ENCODE measurements at regions not wholly inside any gene's neighbourhood (a gene's known extent, or its start where the extent isn't known, plus 50 kb on each side); places are given as distances from the start of the nearest gene placed in this dataset.
"Not testable (repeated sequence)": the region's sequence is repeated elsewhere in the genome, so short reads cannot be mapped to it uniquely, and the experiment has no call there.

- Histone ChIP-seq H3K36me3 (no peaks in the 10 kb centered on the region), H3K4me1 (ENCODE audit: control insufficient read depth in 1 of 2, insufficient read depth in 1 of 2, low read depth in 1 of 2, low read length in 1 of 2) (no peaks in the 10 kb centered on the region), H3K9me3 (no peaks in the 10 kb centered on the region), H3K27ac (no peak overlapping the region), H3K27me3 (no peaks in the 10 kb centered on the region), H3K4me3 (ENCODE audit: low read depth in 1 of 2, low read length in 1 of 2) (no peak overlapping the region)
- TF ChIP-seq CTCF (IDR thresholded peaks at IDR 0.05): no peak
Observed at GRCh38 chr10:20494474-20494873, 402.6 kb downstream of the NEBL start.

GRCh38 chr10:20492447-20492846, 404.7 kb downstream of the NEBL start:
- no peaks in the 10 kb centered on the region for H3K27me3 ChIP-seq
- no peak overlapping the region for H3K4me3 ChIP-seq (ENCODE audit: low read depth in 1 of 2, low read length in 1 of 2)
- no peaks in the 10 kb centered on the region for H3K36me3 ChIP-seq
- no peaks in the 10 kb centered on the region for H3K4me1 ChIP-seq (ENCODE audit: control insufficient read depth in 1 of 2, insufficient read depth in 1 of 2, low read depth in 1 of 2, low read length in 1 of 2)
- H3K27ac ChIP-seq: no peak overlapping the region
- no peaks in the 10 kb centered on the region for H3K9me3 ChIP-seq
- TF ChIP-seq CTCF (IDR thresholded peaks at IDR 0.05): no peak

GRCh38 chr10:20489961-20490360, 407.1 kb downstream of the NEBL start:
- Histone ChIP-seq H3K4me1 (ENCODE audit: control insufficient read depth in 1 of 2, insufficient read depth in 1 of 2, low read depth in 1 of 2, low read length in 1 of 2) (no peaks in the 10 kb centered on the region), H3K4me3 (ENCODE audit: low read depth in 1 of 2, low read length in 1 of 2) (no peak overlapping the region), H3K9me3 (no peaks in the 10 kb centered on the region), H3K27ac (no peak overlapping the region), H3K36me3 (no peaks in the 10 kb centered on the region), H3K27me3 (no peaks in the 10 kb centered on the region)
- no peak for TF ChIP-seq CTCF (IDR thresholded peaks at IDR 0.05)

GRCh38 chr10:20486791-20487190, 410.3 kb downstream of the NEBL start:
- Histone ChIP-seq H3K4me3 (ENCODE audit: low read depth in 1 of 2, low read length in 1 of 2) (no peak overlapping the region), H3K36me3 (no peaks in the 10 kb centered on the region), H3K27ac (no peak overlapping the region), H3K9me3 (no peaks in the 10 kb centered on the region), H3K4me1 (ENCODE audit: control insufficient read depth in 1 of 2, insufficient read depth in 1 of 2, low read depth in 1 of 2, low read length in 1 of 2) (no peaks in the 10 kb centered on the region), H3K27me3 (no peaks in the 10 kb centered on the region)
- TF ChIP-seq CTCF (IDR thresholded peaks at IDR 0.05): no peak

- H3K36me3 ChIP-seq: no peaks in the 10 kb centered on the region
- H3K27me3 ChIP-seq: no peaks in the 10 kb centered on the region
- no peak for TF ChIP-seq CTCF (IDR thresholded peaks at IDR 0.05)
- H3K4me3 ChIP-seq (ENCODE audit: low read depth in 1 of 2, low read length in 1 of 2): no peak overlapping the region
- no peak overlapping the region for H3K27ac ChIP-seq
- H3K9me3 ChIP-seq: no peaks in the 10 kb centered on the region
- no peaks in the 10 kb centered on the region for H3K4me1 ChIP-seq (ENCODE audit: control insufficient read depth in 1 of 2, insufficient read depth in 1 of 2, low read depth in 1 of 2, low read length in 1 of 2)
Observed at GRCh38 chr10:20485554-20485953, 411.6 kb downstream of the NEBL start.

GRCh38 chr10:20481054-20481453, 416.1 kb downstream of the NEBL start:
- Histone ChIP-seq H3K4me3 (ENCODE audit: low read depth in 1 of 2, low read length in 1 of 2) (no peak overlapping the region), H3K36me3 (no peaks in the 10 kb centered on the region), H3K9me3 (no peaks in the 10 kb centered on the region), H3K27ac (no peak overlapping the region), H3K27me3 (no peaks in the 10 kb centered on the region), H3K4me1 (ENCODE audit: control insufficient read depth in 1 of 2, insufficient read depth in 1 of 2, low read depth in 1 of 2, low read length in 1 of 2) (no peaks in the 10 kb centered on the region)
- TF ChIP-seq CTCF (IDR thresholded peaks at IDR 0.05): no peak

GRCh38 chr10:20480575-20480974, 416.5 kb downstream of the NEBL start:
- H3K9me3 ChIP-seq; H3K27me3 ChIP-seq; H3K27ac ChIP-seq; H3K4me3 ChIP-seq (ENCODE audit: low read depth in 1 of 2, low read length in 1 of 2); H3K36me3 ChIP-seq; H3K4me1 ChIP-seq (ENCODE audit: control insufficient read depth in 1 of 2, insufficient read depth in 1 of 2, low read depth in 1 of 2, low read length in 1 of 2): not testable (repeated sequence)

All from neutrophil (primary cell).